ENCODE measurements at regions not wholly inside any gene's neighbourhood (a gene's known extent, or its start where the extent isn't known, plus 50 kb on each side); places are given as distances from the start of the nearest gene placed in this dataset.

DNA sequence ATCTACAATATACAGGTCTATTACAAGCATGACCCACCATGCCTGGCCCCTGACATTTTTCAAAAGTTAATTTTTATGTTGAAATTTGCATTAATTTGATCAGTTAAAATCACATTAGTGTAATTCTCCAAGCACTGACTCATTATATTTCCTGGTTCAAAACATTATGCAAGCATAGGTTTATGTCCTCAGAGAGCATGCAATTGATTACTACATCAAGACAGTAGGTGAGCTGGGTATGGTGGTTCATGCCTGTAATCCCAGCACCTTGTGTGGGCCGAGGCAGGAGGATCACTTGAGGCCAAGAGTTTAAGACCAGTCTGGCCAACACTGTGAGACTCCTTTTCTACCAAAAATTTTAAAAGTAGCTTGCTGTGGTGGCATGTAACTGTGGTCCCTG lies 248.8 kb upstream of the KLHL1 start:
- TF ChIP-seq CHD4 (IDR thresholded peaks at IDR 0.05; ENCODE audit: borderline replicate concordance) = no peak
- TF ChIP-seq, protein P1, sequence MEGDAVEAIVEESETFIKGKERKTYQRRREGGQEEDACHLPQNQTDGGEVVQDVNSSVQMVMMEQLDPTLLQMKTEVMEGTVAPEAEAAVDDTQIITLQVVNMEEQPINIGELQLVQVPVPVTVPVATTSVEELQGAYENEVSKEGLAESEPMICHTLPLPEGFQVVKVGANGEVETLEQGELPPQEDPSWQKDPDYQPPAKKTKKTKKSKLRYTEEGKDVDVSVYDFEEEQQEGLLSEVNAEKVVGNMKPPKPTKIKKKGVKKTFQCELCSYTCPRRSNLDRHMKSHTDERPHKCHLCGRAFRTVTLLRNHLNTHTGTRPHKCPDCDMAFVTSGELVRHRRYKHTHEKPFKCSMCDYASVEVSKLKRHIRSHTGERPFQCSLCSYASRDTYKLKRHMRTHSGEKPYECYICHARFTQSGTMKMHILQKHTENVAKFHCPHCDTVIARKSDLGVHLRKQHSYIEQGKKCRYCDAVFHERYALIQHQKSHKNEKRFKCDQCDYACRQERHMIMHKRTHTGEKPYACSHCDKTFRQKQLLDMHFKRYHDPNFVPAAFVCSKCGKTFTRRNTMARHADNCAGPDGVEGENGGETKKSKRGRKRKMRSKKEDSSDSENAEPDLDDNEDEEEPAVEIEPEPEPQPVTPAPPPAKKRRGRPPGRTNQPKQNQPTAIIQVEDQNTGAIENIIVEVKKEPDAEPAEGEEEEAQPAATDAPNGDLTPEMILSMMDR (IDR thresholded peaks at IDR 0.05) = no peak
- TF ChIP-seq EP300 (IDR thresholded peaks at IDR 0.05) = no peak
- TF ChIP-seq RCOR1 (IDR thresholded peaks at IDR 0.05; ENCODE audit: low read depth, low read length) = no peak
- no peak for TF ChIP-seq POLR2A (IDR thresholded peaks at IDR 0.05; ENCODE audit: low read length)
- TF ChIP-seq MAFK (IDR thresholded peaks at IDR 0.05; ENCODE audit: partially characterized antibody) = no peak
- no peak for TF ChIP-seq NR3C1 (IDR thresholded peaks at IDR 0.05)
- TF ChIP-seq SMC3 (IDR thresholded peaks at IDR 0.05) = no peak
- no peak for TF ChIP-seq HOXB13 (CRISPR knock-in tag; IDR thresholded peaks at IDR 0.05; ENCODE audit: low read depth)
- no peak for TF ChIP-seq MAX (IDR thresholded peaks at IDR 0.05)
- TF ChIP-seq FOSB (CRISPR knock-in tag; IDR thresholded peaks at IDR 0.05) = no peak
- TF ChIP-seq, protein P2, sequence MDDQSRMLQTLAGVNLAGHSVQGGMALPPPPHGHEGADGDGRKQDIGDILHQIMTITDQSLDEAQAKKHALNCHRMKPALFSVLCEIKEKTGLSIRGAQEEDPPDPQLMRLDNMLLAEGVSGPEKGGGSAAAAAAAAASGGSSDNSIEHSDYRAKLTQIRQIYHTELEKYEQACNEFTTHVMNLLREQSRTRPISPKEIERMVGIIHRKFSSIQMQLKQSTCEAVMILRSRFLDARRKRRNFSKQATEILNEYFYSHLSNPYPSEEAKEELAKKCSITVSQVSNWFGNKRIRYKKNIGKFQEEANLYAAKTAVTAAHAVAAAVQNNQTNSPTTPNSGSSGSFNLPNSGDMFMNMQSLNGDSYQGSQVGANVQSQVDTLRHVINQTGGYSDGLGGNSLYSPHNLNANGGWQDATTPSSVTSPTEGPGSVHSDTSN (IDR thresholded peaks at IDR 0.05) = no peak
